GM12875 (cell line): ENCODE measurements at regions not wholly inside any gene's neighbourhood (a gene's known extent, or its start where the extent isn't known, plus 50 kb on each side); places are given as distances from the start of the nearest gene placed in this dataset.
A peak's percentile ranks its signal among the peaks of the same experiment; 100 is the strongest.

Experiments
- H3K4me3 ChIP-seq: one replicate; pipeline ENCODE4 v1.5.1; 2011; ENCODE audit warnings: low read depth, low read length, control low read depth
- CTCF ChIP-seq: IDR thresholded peaks from 2 replicates; pipeline ENCODE4 v1.5.1; 2011; ENCODE audit warnings: low read depth, mild to moderate bottlenecking, control low read depth, inconsistent platforms, low read length, moderate library complexity, borderline replicate concordance; ENCODE audit not compliant: insufficient read depth

- no peak for TF ChIP-seq CTCF
Measured at GRCh38 chr6:830667-831327, 137.9 kb upstream of the EXOC2 start.

GRCh38 chr6:829656-830055, 136.7 kb upstream of the EXOC2 start:
- TF ChIP-seq CTCF = no peak
- no peak overlapping the region for H3K4me3 ChIP-seq

More at GRCh38 chr6:830667-831327, 137.9 kb upstream of the EXOC2 start:
- H3K4me3 ChIP-seq = no peak overlapping the region

DNA sequence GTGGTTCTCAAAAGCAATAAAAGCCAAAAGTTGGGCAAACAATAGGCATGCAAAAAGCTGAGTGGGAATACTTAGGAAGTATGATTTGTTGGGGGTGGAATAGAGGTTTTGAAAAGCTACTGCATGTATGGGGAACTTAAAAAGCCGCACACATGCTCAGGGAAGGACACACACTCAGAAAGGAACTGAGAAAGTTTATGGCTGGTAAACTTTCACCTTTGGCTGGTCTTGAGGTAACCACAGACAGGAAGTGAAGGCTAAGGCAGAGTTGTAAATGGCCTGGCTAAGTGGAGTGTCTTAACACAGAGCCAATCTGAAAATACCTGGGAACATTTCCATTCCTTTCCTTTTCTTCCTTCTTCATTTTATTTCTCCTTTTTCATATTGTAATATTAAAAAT, 134.5 kb upstream of the EXOC2 start:
- TF ChIP-seq CTCF = no peak
- H3K4me3 ChIP-seq = no peak overlapping the region

DNA sequence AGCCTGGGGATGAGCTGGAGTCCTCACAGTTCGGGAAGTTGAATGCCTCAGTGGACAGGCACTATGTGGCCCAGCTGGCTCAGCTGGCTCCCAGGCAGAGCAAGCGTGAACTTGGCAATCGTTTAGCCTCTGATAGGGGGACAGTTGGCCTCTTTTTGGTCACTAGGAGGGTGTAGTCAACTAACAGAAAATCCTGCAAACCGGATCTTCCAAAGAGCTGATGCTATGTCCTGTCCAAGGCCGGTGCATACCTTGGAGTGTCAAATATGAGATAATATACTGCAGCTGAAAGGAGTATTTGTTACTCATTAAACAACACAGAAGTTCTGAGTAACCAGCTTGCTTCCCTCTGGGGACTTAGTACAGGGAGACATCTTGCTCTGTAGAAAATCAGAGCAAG, 126.2 kb upstream of the EXOC2 start:
- no peak overlapping the region for H3K4me3 ChIP-seq
- no peak for TF ChIP-seq CTCF

GRCh38 chr6:818196-818595, 125.3 kb upstream of the EXOC2 start:
- H3K4me3 ChIP-seq = no peak overlapping the region
- no peak for TF ChIP-seq CTCF

- no peak for TF ChIP-seq CTCF
Measured at GRCh38 chr6:816510-817084, 123.7 kb upstream of the EXOC2 start.

DNA sequence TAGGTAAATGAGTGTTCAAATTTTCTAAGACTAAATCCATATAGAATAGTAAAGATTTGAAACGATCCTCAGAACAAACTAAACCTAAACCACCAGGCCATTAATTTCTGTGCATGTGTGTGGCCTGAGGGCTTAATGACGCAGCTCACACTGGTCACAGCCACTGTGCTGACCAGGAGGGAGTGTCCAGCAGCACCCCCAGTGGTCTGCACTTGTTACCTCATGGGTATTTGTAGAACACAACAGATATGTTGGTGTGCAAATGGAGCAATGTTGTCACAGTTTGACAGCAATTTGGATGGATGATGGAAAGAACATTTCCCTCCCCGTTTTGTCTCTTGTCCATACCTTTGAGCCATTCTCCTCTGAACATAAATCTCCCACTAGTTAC, 122.4 kb upstream of the EXOC2 start:
- peak; percentile 11; the same call in 1 of the 2 replicates for TF ChIP-seq CTCF
- H3K4me3 ChIP-seq = no peak overlapping the region

More at GRCh38 chr6:816510-817084, 123.7 kb upstream of the EXOC2 start:
- no peak overlapping the region for H3K4me3 ChIP-seq
